Caco-2 (cell line): ENCODE measurements at regions not wholly inside any gene's neighbourhood (a gene's known extent, or its start where the extent isn't known, plus 50 kb on each side); places are given as distances from the start of the nearest gene placed in this dataset.

Experiments
- BruUV-seq: library from RNA; stranded (reverse); fragments of 400-500 nt; replicated peaks from 2 replicates; lab custom pipeline; 2021; lab: Mats Ljungman, UMichigan
- CTCF ChIA-PET: fragments of 300-600 bp; sonication (Branson Sonifier 250); formaldehyde crosslinking; loops from one replicate; lab custom pipeline; 2022; ENCODE audit warnings: antibody characterized with exemption; lab: Charles Lee
- POLR2A ChIA-PET: fragments of 300-600 bp; sonication (Branson Sonifier 250); formaldehyde crosslinking; loops from one replicate; lab custom pipeline; 2022; ENCODE audit warnings: antibody characterized with exemption; lab: Charles Lee
- DNase-seq, 2 experiments: peaks; one replicate each; pipeline versions ENCODE4 v3.0.0 to v3.0.0-alpha.2; 2020 to 2022
- H3K27me3 ChIP-seq: replicated peaks from 2 replicates; pipeline ENCODE4 v1.6.0; 2011; ENCODE audit warnings: low read length; ENCODE audit not compliant: control insufficient read depth, insufficient read depth
- H3K36me3 ChIP-seq: 2 replicates; pipeline ENCODE4 v1.5.1; 2011; ENCODE audit warnings: low read length; ENCODE audit not compliant: control insufficient read depth, insufficient read depth
- H3K4me1 ChIP-seq: fragments of 250-450 bp; sonication (Bioruptor Pico); 2 replicates; pipeline ENCODE4 v1.5.1; 2020; ENCODE audit warnings: mild to moderate bottlenecking
- H3K4me3 ChIP-seq: 2 replicates; pipeline ENCODE4 v1.5.1; 2011; ENCODE audit warnings: low read depth, mild to moderate bottlenecking, control low read depth, low read length
- H3K9me3 ChIP-seq: fragments of 250-450 bp; sonication (Bioruptor Pico); 2 replicates; pipeline ENCODE4 v1.5.1; 2020; ENCODE audit warnings: mild to moderate bottlenecking, moderate library complexity
- H3K27ac Mint-ChIP-seq: one replicate; pipeline ENCODE4 v1.8.0; 2022; ENCODE audit warnings: mixed read lengths; ENCODE audit not compliant: unreplicated experiment
- H3K27me3 Mint-ChIP-seq: one replicate; pipeline ENCODE4 v1.8.0; 2022; ENCODE audit warnings: mixed read lengths; ENCODE audit not compliant: insufficient read depth, unreplicated experiment
- H3K36me3 Mint-ChIP-seq: one replicate; pipeline ENCODE4 v1.8.0; 2022; ENCODE audit warnings: mild to moderate bottlenecking, mixed read lengths; ENCODE audit not compliant: insufficient read depth, unreplicated experiment
- H3K4me1 Mint-ChIP-seq: one replicate; pipeline ENCODE4 v1.8.0; 2022; ENCODE audit warnings: low read depth, mixed read lengths; ENCODE audit not compliant: unreplicated experiment
- H3K4me3 Mint-ChIP-seq: one replicate; pipeline ENCODE4 v1.8.0; 2022; ENCODE audit warnings: mild to moderate bottlenecking, moderate library complexity, mixed read lengths; ENCODE audit not compliant: unreplicated experiment
- H3K9me3 Mint-ChIP-seq: one replicate; pipeline ENCODE4 v1.8.0; 2022; ENCODE audit warnings: mixed read lengths; ENCODE audit not compliant: unreplicated experiment
- CTCF ChIP-seq, 2 experiments: fragments of 200-600 bp in 1 of 2; IDR thresholded peaks; 1 replicate in 1 of 2; 2 replicates in 1 of 2; pipeline versions ENCODE4 v1.5.1 to v1.8.0; 2011 to 2022; ENCODE audit warnings: antibody characterized with exemption in 1 of 2, control low read depth in 1 of 2, inconsistent platforms in 1 of 2, low read depth in 1 of 2, low read length in 1 of 2, mild to moderate bottlenecking in 1 of 2, moderate library complexity in 1 of 2; ENCODE audit not compliant: insufficient read depth in 1 of 2, severe bottlenecking in 1 of 2, unreplicated experiment in 1 of 2
- intact Hi-C: fragments of 100-400 bp; cut with micrococcal nuclease; formaldehyde crosslinking; loops from one replicate; pipeline ENCODE4 v1.10.0; 2022; ENCODE audit not compliant: unreplicated experiment

GRCh38 chr2:45312275-45312674 is 298.8 kb downstream of the SRBD1 start:
- Mint-ChIP-seq H3K27me3 (no peaks in the 10 kb centered on the region), H3K36me3 (no peaks in the 10 kb centered on the region), H3K27ac (no peak overlapping the region), H3K9me3 (no peaks in the 10 kb centered on the region), H3K4me3 (no peak overlapping the region), H3K4me1 (no peaks in the 10 kb centered on the region)
- intact Hi-C loops: no loop called here
- ChIA-PET POLR2A (no interaction called here), CTCF (no interaction called here)
- DNase-seq: no peak
- Histone ChIP-seq H3K27me3 (no peaks in the 10 kb centered on the region), H3K4me1 (peaks cover 9% of the 10 kb centered on the region; the same call in 1 of the 2 replicates), H3K4me3 (no peak overlapping the region), H3K36me3 (no peaks in the 10 kb centered on the region), H3K9me3 (no peaks in the 10 kb centered on the region)
- TF ChIP-seq CTCF (IDR thresholded peaks at IDR 0.05; ENCODE audit: insufficient read depth in 1 of 2, low read depth in 1 of 2, low read length in 1 of 2, severe bottlenecking in 1 of 2, unreplicated experiment in 1 of 2): no peak
- BruUV-seq: no TSS peak

- ChIA-PET POLR2A (no interaction called here), CTCF (no interaction called here)
- BruUV-seq: no TSS peak
- TF ChIP-seq CTCF (IDR thresholded peaks at IDR 0.05; ENCODE audit: insufficient read depth in 1 of 2, low read depth in 1 of 2, low read length in 1 of 2, severe bottlenecking in 1 of 2, unreplicated experiment in 1 of 2): no peak
- Histone ChIP-seq H3K27me3 (no peaks in the 10 kb centered on the region), H3K4me1 (peaks cover 9% of the 10 kb centered on the region; the same call in 1 of the 2 replicates), H3K9me3 (no peaks in the 10 kb centered on the region), H3K4me3 (no peak overlapping the region), H3K36me3 (no peaks in the 10 kb centered on the region)
- intact Hi-C loops: no loop called here
- no peaks in the 10 kb centered on the region for H3K27me3 Mint-ChIP-seq
- DNase-seq: no peak
- no peak overlapping the region for H3K4me3 Mint-ChIP-seq
- H3K36me3 Mint-ChIP-seq: no peaks in the 10 kb centered on the region
- H3K27ac Mint-ChIP-seq: no peak overlapping the region
- no peaks in the 10 kb centered on the region for H3K9me3 Mint-ChIP-seq
- no peaks in the 10 kb centered on the region for H3K4me1 Mint-ChIP-seq
Observed at GRCh38 chr2:45311559-45311958, 299.5 kb downstream of the SRBD1 start.

GRCh38 chr2:45307147-45307546 is 297.9 kb upstream of the SIX2 start:
- Histone ChIP-seq H3K27me3 (no peaks in the 10 kb centered on the region), H3K4me1 (peaks cover 5% of the 10 kb centered on the region; the same call in 1 of the 2 replicates), H3K4me3 (no peak overlapping the region), H3K36me3 (no peaks in the 10 kb centered on the region), H3K9me3 (no peaks in the 10 kb centered on the region)
- H3K27me3 Mint-ChIP-seq: peaks cover 4% of the 10 kb centered on the region
- H3K4me3 Mint-ChIP-seq: no peak overlapping the region
- H3K27ac Mint-ChIP-seq: no peak overlapping the region
- no peaks in the 10 kb centered on the region for H3K4me1 Mint-ChIP-seq
- intact Hi-C loops: no loop called here
- CTCF ChIA-PET: no interaction called here
- POLR2A ChIA-PET: no interaction called here
- peaks cover 9% of the 10 kb centered on the region for H3K9me3 Mint-ChIP-seq
- BruUV-seq: no TSS peak
- DNase-seq: no peak
- no peaks in the 10 kb centered on the region for H3K36me3 Mint-ChIP-seq
- no peak for TF ChIP-seq CTCF (IDR thresholded peaks at IDR 0.05; ENCODE audit: insufficient read depth in 1 of 2, low read depth in 1 of 2, low read length in 1 of 2, severe bottlenecking in 1 of 2, unreplicated experiment in 1 of 2)
